Upper lobe of left lung (tissue), 6 donors: ENCODE measurements at regions not wholly inside any gene's neighbourhood (a gene's known extent, or its start where the extent isn't known, plus 50 kb on each side); places are given as distances from the start of the nearest gene placed in this dataset.

Experiments used
- ATAC-seq, 2 donors: fragments of 200-7000 bp; cut with Tn5 transposase; one replicate each; pipeline ENCODE4 v1.9.1; 2022; ENCODE audit warnings: mild to moderate bottlenecking in 2 of 2, moderate library complexity in 2 of 2; ENCODE audit not compliant: low FRiP score in 2 of 2
- DNase-seq, 2 donors: peaks; one replicate each; pipeline ENCODE4 v3.0.0-alpha.2; 2019 to 2020
- H3K27ac ChIP-seq, 4 donors: fragments of 200-600 bp; sonication (generic); one replicate each; pipeline ENCODE4 v1.5.1; 2016 to 2019
- H3K27me3 ChIP-seq, 4 donors: fragments of 200-600 bp; sonication (generic); one replicate each; pipeline ENCODE4 v1.5.1; 2017 to 2019
- H3K36me3 ChIP-seq, 4 donors: fragments of 200-600 bp; sonication (generic); one replicate each; pipeline ENCODE4 v1.5.1; 2016 to 2019
- H3K4me1 ChIP-seq, 4 donors: fragments of 200-600 bp; sonication (generic); one replicate each; pipeline ENCODE4 v1.5.1; 2018 to 2019
- H3K4me3 ChIP-seq, 4 donors: fragments of 200-600 bp; sonication (generic); one replicate each; pipeline ENCODE4 v1.5.1; 2017 to 2019; ENCODE audit warnings: mild to moderate bottlenecking in 2 of 4, moderate library complexity in 1 of 4
- H3K9me3 ChIP-seq, 4 donors: fragments of 200-600 bp; sonication (generic); one replicate each; pipeline ENCODE4 v1.5.1; 2018 to 2019
- CTCF ChIP-seq, 6 experiments: fragments of 450-650 bp in 4 of 6; fragments of 200-600 bp in 2 of 6; sonication (generic) in 2 of 6; IDR thresholded peaks; one replicate each; pipeline ENCODE4 v1.5.1; 2016 to 2019; ENCODE audit warnings: antibody characterized with exemption in 6 of 6
- EP300 ChIP-seq, 4 donors: sonication (generic); formaldehyde crosslinking; IDR thresholded peaks; one replicate each; pipeline ENCODE4 v1.5.1; 2017; ENCODE audit warnings: antibody characterized with exemption in 4 of 4, control low read depth in 2 of 4
- POLR2A ChIP-seq, 4 donors: fragments of 450-650 bp; IDR thresholded peaks; one replicate each; pipeline ENCODE4 v1.5.1; 2016 to 2017; ENCODE audit warnings: antibody characterized with exemption in 4 of 4, mild to moderate bottlenecking in 2 of 4
- POLR2AphosphoS5 ChIP-seq, 2 donors: sonication (generic); formaldehyde crosslinking; IDR thresholded peaks; one replicate each; pipeline ENCODE4 v1.5.1; 2017; ENCODE audit warnings: antibody characterized with exemption in 2 of 2
- WGBS, 2 donors: methylation state at CpG; one replicate each; pipeline ENCODE4 v1.1.5; 2017 to 2018; 5-methylcytosine and 5-hydroxymethylcytosine counted together
- donor health status: DM: no; HTN: no; CAD: no; lungs with moderate emphysema.
- donor health status: DM: no; HTN: yes; CAD: no; lungs with severe emphysema.

GRCh38 chr1:90340606-90341005, 345.7 kb downstream of the ZNF326 start:
- 34 to 37% methylated on average over 2 of the region's 2 CpGs for WGBS, 2 donors
- Histone ChIP-seq H3K36me3 (no peaks in the 10 kb centered on the region), H3K9me3 (no peaks in the 10 kb centered on the region), H3K4me3 (no peak overlapping the region), H3K27me3 (no peaks in the 10 kb centered on the region), H3K4me1 (no peaks in the 10 kb centered on the region), H3K27ac (no peak overlapping the region)
- ATAC-seq: no peak
- no peak for DNase-seq
- TF ChIP-seq POLR2A (IDR thresholded peaks at IDR 0.05) (no peak), CTCF (IDR thresholded peaks at IDR 0.05) (no peak), POLR2AphosphoS5 (IDR thresholded peaks at IDR 0.05) (no peak), EP300 (IDR thresholded peaks at IDR 0.05) (no peak)

GRCh38 chr1:90339811-90340210, 344.9 kb downstream of the ZNF326 start:
- Histone ChIP-seq H3K27ac (no peak overlapping the region), H3K4me3 (no peak overlapping the region), H3K4me1 (no peaks in the 10 kb centered on the region), H3K36me3 (no peaks in the 10 kb centered on the region), H3K9me3 (no peaks in the 10 kb centered on the region), H3K27me3 (no peaks in the 10 kb centered on the region)
- WGBS, 2 donors: 27 to 32% methylated on average over 2 of the region's 2 CpGs
- DNase-seq (no peak), ATAC-seq (no peak)
- TF ChIP-seq EP300 (IDR thresholded peaks at IDR 0.05) (no peak), POLR2AphosphoS5 (IDR thresholded peaks at IDR 0.05) (no peak), CTCF (IDR thresholded peaks at IDR 0.05) (no peak), POLR2A (IDR thresholded peaks at IDR 0.05) (no peak)

GRCh38 chr1:90336552-90337324, 341.8 kb downstream of the ZNF326 start:
- TF ChIP-seq CTCF (IDR thresholded peaks at IDR 0.05) (no peak), EP300 (IDR thresholded peaks at IDR 0.05) (no peak), POLR2AphosphoS5 (IDR thresholded peaks at IDR 0.05) (no peak), POLR2A (IDR thresholded peaks at IDR 0.05) (no peak)
- ATAC-seq: no peak
- Histone ChIP-seq H3K36me3 (no peaks in the 10 kb centered on the region), H3K27me3 (no peaks in the 10 kb centered on the region), H3K4me1 (no peaks in the 10 kb centered on the region), H3K9me3 (no peaks in the 10 kb centered on the region), H3K4me3 (no peak overlapping the region), H3K27ac (no peak overlapping the region)
- WGBS, 2 donors: 84 to 86% methylated on average over 8 of the region's 8 CpGs
- DNase-seq: no peak

GRCh38 chr1:90335558-90335957, 340.6 kb downstream of the ZNF326 start:
- no peak for ATAC-seq
- TF ChIP-seq POLR2A (IDR thresholded peaks at IDR 0.05) (no peak), EP300 (IDR thresholded peaks at IDR 0.05) (no peak), CTCF (IDR thresholded peaks at IDR 0.05) (no peak)
- Histone ChIP-seq H3K27ac (no peak overlapping the region), H3K36me3 (no peaks in the 10 kb centered on the region), H3K9me3 (no peaks in the 10 kb centered on the region), H3K27me3 (no peaks in the 10 kb centered on the region), H3K4me1 (no peaks in the 10 kb centered on the region), H3K4me3 (no peak overlapping the region)
- WGBS, 2 donors: 73 to 81% methylated on average over 3 of the region's 3 CpGs
- DNase-seq: no peak

GRCh38 chr1:90334137-90334536, 339.2 kb downstream of the ZNF326 start:
- Histone ChIP-seq H3K27me3 (no peaks in the 10 kb centered on the region), H3K36me3 (no peaks in the 10 kb centered on the region), H3K4me1 (no peaks in the 10 kb centered on the region), H3K4me3 (no peak overlapping the region), H3K9me3 (no peaks in the 10 kb centered on the region), H3K27ac (no peak overlapping the region)
- ATAC-seq (no peak), DNase-seq (no peak)
- 83% methylated on average over 5 of the region's 5 CpGs for WGBS, 2 donors
- TF ChIP-seq CTCF (IDR thresholded peaks at IDR 0.05) (no peak), EP300 (IDR thresholded peaks at IDR 0.05) (no peak), POLR2A (IDR thresholded peaks at IDR 0.05) (no peak), POLR2AphosphoS5 (IDR thresholded peaks at IDR 0.05) (no peak)
